ENCODE measurements at regions not wholly inside any gene's neighbourhood (a gene's known extent, or its start where the extent isn't known, plus 50 kb on each side); places are given as distances from the start of the nearest gene placed in this dataset.

DNA sequence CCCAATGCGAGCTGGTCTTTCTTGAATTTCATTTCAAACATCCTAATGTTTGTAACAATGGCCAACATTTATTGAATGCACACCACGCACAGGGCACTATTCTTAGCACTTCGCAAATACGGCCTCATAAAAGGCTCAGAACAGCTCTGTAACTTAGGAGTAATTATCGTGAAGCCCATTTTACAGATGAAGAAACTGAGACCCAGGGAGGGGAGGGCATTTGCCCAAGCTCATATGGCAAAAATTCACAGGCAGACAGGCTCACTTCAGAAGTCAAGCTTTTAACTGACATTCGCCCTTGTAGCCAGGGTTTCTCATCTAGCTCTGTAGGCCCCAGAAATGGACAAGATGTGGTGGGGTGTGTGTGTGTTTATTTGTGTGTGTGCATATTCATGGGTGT lies 60.3 kb upstream of the TBX3 start:
- no peak overlapping the region for H3K27ac ChIP-seq
- no peak for TF ChIP-seq ZFX (IDR thresholded peaks at IDR 0.05)
- TF ChIP-seq, protein P1, sequence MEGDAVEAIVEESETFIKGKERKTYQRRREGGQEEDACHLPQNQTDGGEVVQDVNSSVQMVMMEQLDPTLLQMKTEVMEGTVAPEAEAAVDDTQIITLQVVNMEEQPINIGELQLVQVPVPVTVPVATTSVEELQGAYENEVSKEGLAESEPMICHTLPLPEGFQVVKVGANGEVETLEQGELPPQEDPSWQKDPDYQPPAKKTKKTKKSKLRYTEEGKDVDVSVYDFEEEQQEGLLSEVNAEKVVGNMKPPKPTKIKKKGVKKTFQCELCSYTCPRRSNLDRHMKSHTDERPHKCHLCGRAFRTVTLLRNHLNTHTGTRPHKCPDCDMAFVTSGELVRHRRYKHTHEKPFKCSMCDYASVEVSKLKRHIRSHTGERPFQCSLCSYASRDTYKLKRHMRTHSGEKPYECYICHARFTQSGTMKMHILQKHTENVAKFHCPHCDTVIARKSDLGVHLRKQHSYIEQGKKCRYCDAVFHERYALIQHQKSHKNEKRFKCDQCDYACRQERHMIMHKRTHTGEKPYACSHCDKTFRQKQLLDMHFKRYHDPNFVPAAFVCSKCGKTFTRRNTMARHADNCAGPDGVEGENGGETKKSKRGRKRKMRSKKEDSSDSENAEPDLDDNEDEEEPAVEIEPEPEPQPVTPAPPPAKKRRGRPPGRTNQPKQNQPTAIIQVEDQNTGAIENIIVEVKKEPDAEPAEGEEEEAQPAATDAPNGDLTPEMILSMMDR (conservative IDR thresholded peaks at IDR 0.05): no peak

DNA sequence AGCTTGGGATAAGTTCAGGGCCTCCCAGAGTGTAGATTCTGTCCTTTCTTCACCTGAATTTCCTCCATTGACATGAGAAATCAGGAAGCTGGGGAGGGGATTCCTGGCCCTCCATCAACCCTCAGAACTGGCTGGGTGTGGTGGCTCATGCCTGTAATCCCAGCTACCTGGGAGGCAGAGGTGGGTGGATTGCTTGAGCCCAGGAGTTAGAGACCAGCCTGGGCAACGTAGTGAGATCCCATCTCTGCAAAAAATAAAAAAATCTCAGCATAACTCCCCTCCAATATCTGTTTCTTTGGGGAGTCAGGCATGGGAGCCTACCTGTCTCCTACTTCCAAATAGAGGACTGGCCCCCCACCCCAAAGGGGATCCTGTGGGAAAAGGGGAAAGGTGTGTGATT lies 59.8 kb upstream of the TBX3 start:
- TF ChIP-seq, protein P1 (conservative IDR thresholded peaks at IDR 0.05): no peak
- TF ChIP-seq ZFX (IDR thresholded peaks at IDR 0.05): no peak
- no peak overlapping the region for H3K27ac ChIP-seq

DNA sequence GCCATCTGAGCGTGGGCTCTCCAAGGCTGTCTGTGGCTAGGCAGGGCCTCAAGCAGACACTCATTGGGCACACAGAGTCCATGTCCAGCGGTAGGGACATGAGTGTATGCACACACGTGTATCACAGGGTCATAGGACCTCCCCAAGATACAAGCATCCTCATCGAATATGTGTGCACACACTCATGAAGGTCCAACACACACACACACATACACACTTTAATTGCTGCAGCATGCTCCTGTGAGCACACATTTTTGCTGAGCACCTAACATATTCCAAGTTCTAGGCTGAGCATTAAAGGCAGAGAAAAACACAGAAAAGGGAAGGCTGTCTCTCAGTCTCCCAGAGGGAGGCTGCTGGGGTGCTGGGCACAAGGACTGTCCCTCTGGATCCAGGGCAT lies 59.3 kb upstream of the TBX3 start:
- no peak overlapping the region for H3K27ac ChIP-seq
- TF ChIP-seq ZFX (IDR thresholded peaks at IDR 0.05): no peak
- TF ChIP-seq, protein P1 (conservative IDR thresholded peaks at IDR 0.05): no peak

DNA sequence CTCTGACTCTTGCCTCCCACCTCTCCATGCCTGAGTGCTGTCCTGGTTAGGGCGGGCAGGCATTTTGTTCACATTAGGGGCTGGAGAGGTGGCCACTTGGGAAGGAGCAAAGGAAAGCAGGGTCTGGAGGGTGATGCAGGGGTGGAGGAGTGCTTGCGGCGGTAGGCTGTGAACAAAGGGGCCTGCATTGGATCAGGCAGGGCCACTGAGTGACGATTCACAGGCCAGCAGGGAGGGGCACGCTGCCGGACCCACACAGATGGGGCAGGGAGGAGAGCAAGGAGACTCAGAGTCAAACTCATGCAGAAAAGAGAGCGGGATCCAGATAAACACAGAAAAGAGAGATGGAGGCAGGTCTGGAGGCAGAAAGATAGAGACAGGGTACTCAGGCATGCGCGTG lies 58.4 kb upstream of the TBX3 start:
- no peak for TF ChIP-seq ZFX (IDR thresholded peaks at IDR 0.05)
- TF ChIP-seq, protein P1 (conservative IDR thresholded peaks at IDR 0.05): no peak
- no peak overlapping the region for H3K27ac ChIP-seq

DNA sequence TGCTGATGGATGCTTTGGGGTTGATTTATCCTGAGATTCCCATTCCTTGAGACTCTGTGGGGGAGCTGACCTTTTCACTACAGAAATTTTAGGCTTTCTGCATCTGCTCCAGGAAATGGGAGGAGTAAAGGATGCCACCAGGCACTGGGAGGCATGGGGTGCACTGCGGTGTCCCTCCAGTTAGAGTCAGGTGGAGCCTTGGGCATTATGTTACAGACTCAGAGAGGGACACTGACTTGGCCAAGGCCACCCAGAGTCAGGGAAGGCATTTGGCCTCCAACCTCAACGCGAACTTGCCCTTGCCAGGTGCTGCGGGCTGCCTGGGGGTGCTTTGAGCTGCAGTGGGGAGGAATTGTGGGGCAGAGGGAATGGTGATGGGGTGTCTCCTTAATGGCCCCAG lies 58.0 kb upstream of the TBX3 start:
- H3K27ac ChIP-seq: no peak overlapping the region
- TF ChIP-seq, protein P1 (conservative IDR thresholded peaks at IDR 0.05): no peak
- TF ChIP-seq ZFX (IDR thresholded peaks at IDR 0.05): no peak

DNA sequence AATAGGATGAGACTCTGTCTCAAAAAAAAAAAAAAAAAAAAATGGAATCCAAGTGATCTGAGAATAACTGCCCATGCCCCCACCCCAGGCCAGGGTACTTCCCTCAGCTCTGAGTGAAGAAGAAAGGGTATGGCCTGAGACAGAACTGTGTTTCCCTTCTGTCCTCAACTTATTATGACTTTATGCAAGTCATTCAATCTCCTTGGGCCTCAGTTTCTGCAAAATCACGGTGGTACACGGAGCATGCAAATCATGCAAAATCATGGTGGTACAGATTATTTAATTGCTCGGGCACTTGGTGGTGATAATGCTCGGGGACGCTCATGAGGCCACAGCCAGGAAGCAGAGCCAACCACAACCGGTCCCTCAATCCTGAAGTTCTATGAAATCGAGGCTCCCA lies 56.5 kb upstream of the TBX3 start:
- TF ChIP-seq, protein P1 (conservative IDR thresholded peaks at IDR 0.05): no peak
- no peak for TF ChIP-seq ZFX (IDR thresholded peaks at IDR 0.05)
- H3K27ac ChIP-seq: no peak overlapping the region

DNA sequence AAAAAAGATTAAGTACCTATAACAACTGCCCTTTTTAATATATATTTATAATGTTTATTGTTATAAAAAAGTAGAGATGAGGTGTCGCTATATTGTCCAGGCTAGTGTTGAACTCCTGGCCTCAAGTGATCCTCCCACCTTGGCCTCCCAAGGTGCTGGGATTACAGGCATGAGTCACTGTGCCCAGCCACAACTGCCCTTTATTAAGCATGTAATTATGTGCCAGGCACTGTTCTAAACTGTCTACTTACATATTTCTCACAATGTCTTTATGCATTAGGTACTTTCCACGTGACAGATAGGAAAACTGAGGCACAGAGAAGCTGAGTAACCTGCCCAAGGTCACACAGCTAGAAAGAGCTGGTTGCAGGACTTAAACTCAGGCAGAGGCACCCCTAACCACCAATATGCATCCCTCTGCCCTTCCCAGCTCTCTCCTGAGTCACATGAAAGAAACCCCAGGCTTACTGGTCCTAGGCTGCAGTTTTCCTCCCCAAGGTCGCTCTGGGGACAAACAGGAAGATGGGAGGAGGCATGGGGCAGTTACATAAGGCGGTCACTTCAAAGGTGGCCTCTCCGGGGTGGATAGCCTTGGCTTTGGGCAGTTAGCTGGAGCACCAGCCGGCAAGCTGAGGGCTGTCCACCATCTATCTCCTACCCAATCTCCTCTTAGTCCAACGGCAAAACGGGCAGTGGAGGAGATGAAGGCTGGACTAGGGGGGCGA lies 54.6 kb upstream of the TBX3 start:
- no peak overlapping the region for H3K27ac ChIP-seq
- TF ChIP-seq, protein P1 (conservative IDR thresholded peaks at IDR 0.05): no peak
- TF ChIP-seq ZFX (IDR thresholded peaks at IDR 0.05): no peak

Measured in C4-2B (cell line).